ENCODE measurements at regions not wholly inside any gene's neighbourhood (a gene's known extent, or its start where the extent isn't known, plus 50 kb on each side); places are given as distances from the start of the nearest gene placed in this dataset.

- intact Hi-C loops (cut with micrococcal nuclease) (no loop called here), in situ Hi-C loops (cut with MboI; ENCODE audit: low sequenced_read_pairs) (no loop called here), dilution Hi-C loops (cut with HindIII; ENCODE audit: low sequenced_read_pairs, unreplicated experiment) (no loop called here)
- Histone ChIP-seq H3K79me1 (ENCODE audit: low read depth in 1 of 2, low read length in 2 of 2) (no peaks in the 10 kb centered on the region), H2BK15ac (ENCODE audit: low read depth, low read length) (no peak overlapping the region), H3K14ac (replicated peaks; ENCODE audit: low read depth, low read length) (no peak overlapping the region), H3K27me3 (ENCODE audit: control insufficient read depth, insufficient read depth, low read length) (peaks cover 17% of the 10 kb centered on the region), H2AK5ac (ENCODE audit: low read depth, low read length) (no peak overlapping the region), H2BK5ac (ENCODE audit: low read depth, low read length, poor library complexity, severe bottlenecking) (no peak overlapping the region), H4K91ac (ENCODE audit: insufficient read depth, low read depth, low read length) (no peak overlapping the region), H4K5ac (ENCODE audit: low read depth, low read length) (no peak overlapping the region), H2AK9ac (replicated peaks; ENCODE audit: low read depth, low read length, poor library complexity) (no peak overlapping the region), H3K36me3 (ENCODE audit: control insufficient read depth, insufficient read depth, low read length) (no peaks in the 10 kb centered on the region), H2BK20ac (ENCODE audit: low read depth, low read length) (no peak overlapping the region), H3K27ac (ENCODE audit: insufficient read depth, low read length) (no peak overlapping the region), H3K9me1 (ENCODE audit: insufficient read depth, low read length) (no peaks in the 10 kb centered on the region), H3K4ac (ENCODE audit: low read depth, low read length) (no peak overlapping the region), H3K18ac (ENCODE audit: low read depth, low read length) (no peak overlapping the region), H3K9me3 (ENCODE audit: control insufficient read depth, insufficient read depth, low read length) (no peaks in the 10 kb centered on the region), H4K8ac (ENCODE audit: low read depth in 2 of 2, low read length in 2 of 2) (no peak overlapping the region), H3K4me1 (ENCODE audit: control insufficient read depth, insufficient read depth, low read length) (no peaks in the 10 kb centered on the region; the same call in 1 of the 2 replicates), H2AFZ (replicated peaks; ENCODE audit: low read length, poor library complexity) (no peak overlapping the region), H3K4me3 (ENCODE audit: insufficient read depth, low read depth, low read length) (no peak overlapping the region), H3K23ac (ENCODE audit: low read depth, low read length) (no peak overlapping the region), H4K20me1 (ENCODE audit: insufficient read depth, low read length) (no peaks in the 10 kb centered on the region), H3K4me2 (ENCODE audit: low read depth, low read length) (no peak overlapping the region), H3K9ac (ENCODE audit: low read depth, low read length) (no peak overlapping the region), H2BK120ac (ENCODE audit: low read depth, low read length) (no peak overlapping the region), H3K56ac (ENCODE audit: extremely low read depth, insufficient read depth, low read length) (no peak overlapping the region)
- POLR2A ChIA-PET (ENCODE audit: unreplicated experiment) = no interaction called here
- TF ChIP-seq RFX5 (IDR thresholded peaks at IDR 0.05; ENCODE audit: low read depth, low read length) (no peak), RCOR1 (IDR thresholded peaks at IDR 0.05; ENCODE audit: insufficient replicate concordance, low read length) (no peak), BHLHE40 (IDR thresholded peaks at IDR 0.05; ENCODE audit: low read depth, low read length) (no peak), ELK1 (IDR thresholded peaks at IDR 0.05; ENCODE audit: borderline replicate concordance, low read depth, low read length) (no peak), POLR2A (IDR thresholded peaks at IDR 0.05; ENCODE audit: low read depth, low read length) (no peak), NFE2L2 (IDR thresholded peaks at IDR 0.05; ENCODE audit: low read depth, low read length) (no peak), MAFK (IDR thresholded peaks at IDR 0.05; ENCODE audit: low read depth, low read length) (no peak), SMC3 (IDR thresholded peaks at IDR 0.05; ENCODE audit: low read depth, low read length) (no peak), FOS (IDR thresholded peaks at IDR 0.05; ENCODE audit: low read depth, low read length) (no peak), CTCF (conservative IDR thresholded peaks at IDR 0.05; ENCODE audit: low read depth, low read length) (no peak), CHD1 (IDR thresholded peaks at IDR 0.05; ENCODE audit: low read depth, low read length) (no peak), CEBPB (IDR thresholded peaks at IDR 0.05; ENCODE audit: low read depth, low read length) (no peak), MXI1 (IDR thresholded peaks at IDR 0.05; ENCODE audit: borderline replicate concordance, low read depth, low read length) (no peak), RAD21 (IDR thresholded peaks at IDR 0.05; ENCODE audit: low read length) (no peak), USF2 (IDR thresholded peaks at IDR 0.05; ENCODE audit: low read depth, low read length) (no peak), MAZ (IDR thresholded peaks at IDR 0.05; ENCODE audit: borderline replicate concordance, low read depth, low read length) (no peak)
- CTCF ChIA-PET = no interaction called here
- ATAC-seq (ENCODE audit: low read depth) (no peak), DNase-seq (no peak)
- 86% methylated on average over 2 of the region's 2 CpGs; no CpG with 5 or more reads in 1 of the 2 experiments for WGBS, 2 experiments (ENCODE audit: extremely low coverage in 2 of 2, insufficient read length in 1 of 2)
- BruUV-seq (replicated peaks) = no TSS peak
These were observed 326.3 kb downstream of the KCNRG start for GRCh38 chr13:50341526-50341925.
